ENCODE measurements at regions not wholly inside any gene's neighbourhood (a gene's known extent, or its start where the extent isn't known, plus 50 kb on each side); places are given as distances from the start of the nearest gene placed in this dataset.

DNA sequence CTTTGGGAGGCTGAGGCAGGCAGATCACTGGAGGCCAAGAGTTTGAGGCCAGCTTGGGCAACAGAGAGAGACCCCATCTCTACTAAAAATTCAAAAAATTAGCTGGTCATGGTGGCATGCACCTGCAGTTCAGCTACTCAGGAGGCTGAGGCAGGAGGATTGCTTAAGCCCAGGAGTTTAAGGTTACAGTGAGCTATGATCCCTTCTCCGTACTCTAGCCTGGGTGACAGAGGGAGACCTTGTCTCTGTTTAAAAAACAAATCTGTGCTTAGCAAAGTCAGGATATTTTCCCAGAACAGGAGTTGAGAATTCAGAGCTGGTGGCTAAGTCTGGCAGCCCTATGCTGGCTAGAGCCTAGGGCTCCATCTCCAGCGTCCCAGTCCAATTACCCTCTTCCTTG, 142.9 kb upstream of the PZP start (continued):
- TF ChIP-seq, protein P1, sequence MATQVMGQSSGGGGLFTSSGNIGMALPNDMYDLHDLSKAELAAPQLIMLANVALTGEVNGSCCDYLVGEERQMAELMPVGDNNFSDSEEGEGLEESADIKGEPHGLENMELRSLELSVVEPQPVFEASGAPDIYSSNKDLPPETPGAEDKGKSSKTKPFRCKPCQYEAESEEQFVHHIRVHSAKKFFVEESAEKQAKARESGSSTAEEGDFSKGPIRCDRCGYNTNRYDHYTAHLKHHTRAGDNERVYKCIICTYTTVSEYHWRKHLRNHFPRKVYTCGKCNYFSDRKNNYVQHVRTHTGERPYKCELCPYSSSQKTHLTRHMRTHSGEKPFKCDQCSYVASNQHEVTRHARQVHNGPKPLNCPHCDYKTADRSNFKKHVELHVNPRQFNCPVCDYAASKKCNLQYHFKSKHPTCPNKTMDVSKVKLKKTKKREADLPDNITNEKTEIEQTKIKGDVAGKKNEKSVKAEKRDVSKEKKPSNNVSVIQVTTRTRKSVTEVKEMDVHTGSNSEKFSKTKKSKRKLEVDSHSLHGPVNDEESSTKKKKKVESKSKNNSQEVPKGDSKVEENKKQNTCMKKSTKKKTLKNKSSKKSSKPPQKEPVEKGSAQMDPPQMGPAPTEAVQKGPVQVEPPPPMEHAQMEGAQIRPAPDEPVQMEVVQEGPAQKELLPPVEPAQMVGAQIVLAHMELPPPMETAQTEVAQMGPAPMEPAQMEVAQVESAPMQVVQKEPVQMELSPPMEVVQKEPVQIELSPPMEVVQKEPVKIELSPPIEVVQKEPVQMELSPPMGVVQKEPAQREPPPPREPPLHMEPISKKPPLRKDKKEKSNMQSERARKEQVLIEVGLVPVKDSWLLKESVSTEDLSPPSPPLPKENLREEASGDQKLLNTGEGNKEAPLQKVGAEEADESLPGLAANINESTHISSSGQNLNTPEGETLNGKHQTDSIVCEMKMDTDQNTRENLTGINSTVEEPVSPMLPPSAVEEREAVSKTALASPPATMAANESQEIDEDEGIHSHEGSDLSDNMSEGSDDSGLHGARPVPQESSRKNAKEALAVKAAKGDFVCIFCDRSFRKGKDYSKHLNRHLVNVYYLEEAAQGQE (IDR thresholded peaks at IDR 0.05; ENCODE audit: unreplicated experiment), result no peak
- TF ChIP-seq ZNF331 (CRISPR knock-in tag; IDR thresholded peaks at IDR 0.05; ENCODE audit: low read depth) (no peak), JUNB (IDR thresholded peaks at IDR 0.05; ENCODE audit: unreplicated experiment) (no peak), STAT1 (IDR thresholded peaks at IDR 0.05; ENCODE audit: unreplicated experiment) (no peak), NANOG (IDR thresholded peaks at IDR 0.05; ENCODE audit: borderline replicate concordance) (no peak), EZH2 (IDR thresholded peaks at IDR 0.05; ENCODE audit: low read depth, unreplicated experiment) (no peak)
- TF ChIP-seq, protein P2, sequence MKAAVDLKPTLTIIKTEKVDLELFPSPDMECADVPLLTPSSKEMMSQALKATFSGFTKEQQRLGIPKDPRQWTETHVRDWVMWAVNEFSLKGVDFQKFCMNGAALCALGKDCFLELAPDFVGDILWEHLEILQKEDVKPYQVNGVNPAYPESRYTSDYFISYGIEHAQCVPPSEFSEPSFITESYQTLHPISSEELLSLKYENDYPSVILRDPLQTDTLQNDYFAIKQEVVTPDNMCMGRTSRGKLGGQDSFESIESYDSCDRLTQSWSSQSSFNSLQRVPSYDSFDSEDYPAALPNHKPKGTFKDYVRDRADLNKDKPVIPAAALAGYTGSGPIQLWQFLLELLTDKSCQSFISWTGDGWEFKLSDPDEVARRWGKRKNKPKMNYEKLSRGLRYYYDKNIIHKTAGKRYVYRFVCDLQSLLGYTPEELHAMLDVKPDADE (IDR thresholded peaks at IDR 0.05), result no peak

DNA sequence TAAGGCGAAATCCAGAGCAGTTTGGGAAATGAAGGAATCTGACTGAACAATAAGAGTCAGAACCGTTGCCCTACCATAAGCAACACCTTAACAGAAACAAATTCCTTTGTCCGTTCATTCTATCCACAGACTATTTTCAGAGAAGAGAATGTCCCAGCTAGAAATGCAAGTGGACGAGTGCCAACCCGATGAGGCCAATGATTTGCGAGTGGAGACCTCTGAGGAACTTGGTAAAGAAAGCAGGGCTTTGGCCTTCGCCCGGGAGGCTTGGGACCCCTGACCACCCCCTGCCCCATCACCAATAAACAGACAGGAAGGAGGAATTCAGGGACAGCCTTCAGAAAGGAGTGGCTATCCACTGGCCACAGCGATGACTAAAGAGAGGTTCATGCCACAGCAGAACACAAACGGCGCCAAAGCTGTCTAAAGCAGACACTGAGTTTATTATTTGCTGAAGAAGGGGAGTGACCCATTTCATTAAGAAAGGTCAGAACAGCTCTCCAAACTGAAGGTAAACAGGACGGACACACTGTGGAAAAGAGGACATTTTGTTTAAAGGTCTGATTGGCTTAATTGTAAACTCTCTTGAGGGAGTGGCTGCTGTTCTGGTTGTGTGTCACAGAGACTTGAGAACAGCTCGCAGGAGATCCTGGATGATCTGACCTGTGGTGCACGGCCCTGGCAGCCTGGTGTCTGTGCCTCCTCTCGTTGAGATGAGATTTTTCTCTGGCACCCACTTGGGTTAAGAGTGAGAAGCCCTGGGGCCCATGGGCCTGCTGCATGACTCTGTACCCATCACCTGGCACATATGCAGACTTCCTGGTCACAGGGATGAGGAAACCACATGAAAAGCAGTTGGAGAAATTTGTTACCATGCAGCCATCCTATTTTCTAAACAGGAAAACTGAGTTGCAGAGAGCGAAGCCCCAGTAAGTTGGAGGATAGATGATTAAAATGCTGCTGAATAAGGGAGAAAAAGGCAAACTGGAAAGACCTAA, 142.0 kb upstream of the PZP start:
- Mint-ChIP-seq H3K9me3 (peaks cover 38% of the 10 kb centered on the region), H3K27ac (no peak overlapping the region), H3K4me1 (no peaks in the 10 kb centered on the region; the same call in 2 of the 3 replicates), H3K4me3 (no peak overlapping the region), H3K36me3 (ENCODE audit: low read depth) (peaks cover 43% of the 10 kb centered on the region), H3K27me3 (ENCODE audit: insufficient read depth, low read depth, poor library complexity) (peaks cover 8% of the 10 kb centered on the region)
- Histone ChIP-seq H3F3A (replicated peaks; ENCODE audit: low read depth) (no peaks in the 10 kb centered on the region), H3K9me2 (ENCODE audit: insufficient read depth) (peaks cover 4% of the 10 kb centered on the region; the same call in 1 of the 2 replicates), H2AFZ (no peak overlapping the region), H4K20me1 (replicated peaks; ENCODE audit: insufficient read depth) (no peaks in the 10 kb centered on the region), H3K27ac (ENCODE audit: low read depth) (no peak overlapping the region), H3K36me3 (ENCODE audit: insufficient read depth) (no peaks in the 10 kb centered on the region), H3K4me3 (no peak overlapping the region), H3K27me3 (ENCODE audit: insufficient read depth) (no peaks in the 10 kb centered on the region), H3K4me2 (no peak overlapping the region), H3K79me2 (replicated peaks; ENCODE audit: insufficient read depth) (no peaks in the 10 kb centered on the region), H3K4me1 (ENCODE audit: insufficient read depth) (no peaks in the 10 kb centered on the region)
- TF ChIP-seq EZH2phosphoT487 (IDR thresholded peaks at IDR 0.05; ENCODE audit: unreplicated experiment) (no peak), ZNF114 (CRISPR knock-in tag; IDR thresholded peaks at IDR 0.05) (no peak), ZNF331 (CRISPR knock-in tag; IDR thresholded peaks at IDR 0.05; ENCODE audit: low read depth) (no peak), NANOG (IDR thresholded peaks at IDR 0.05; ENCODE audit: borderline replicate concordance) (no peak), JUNB (IDR thresholded peaks at IDR 0.05; ENCODE audit: unreplicated experiment) (no peak)
- TF ChIP-seq, protein P3, sequence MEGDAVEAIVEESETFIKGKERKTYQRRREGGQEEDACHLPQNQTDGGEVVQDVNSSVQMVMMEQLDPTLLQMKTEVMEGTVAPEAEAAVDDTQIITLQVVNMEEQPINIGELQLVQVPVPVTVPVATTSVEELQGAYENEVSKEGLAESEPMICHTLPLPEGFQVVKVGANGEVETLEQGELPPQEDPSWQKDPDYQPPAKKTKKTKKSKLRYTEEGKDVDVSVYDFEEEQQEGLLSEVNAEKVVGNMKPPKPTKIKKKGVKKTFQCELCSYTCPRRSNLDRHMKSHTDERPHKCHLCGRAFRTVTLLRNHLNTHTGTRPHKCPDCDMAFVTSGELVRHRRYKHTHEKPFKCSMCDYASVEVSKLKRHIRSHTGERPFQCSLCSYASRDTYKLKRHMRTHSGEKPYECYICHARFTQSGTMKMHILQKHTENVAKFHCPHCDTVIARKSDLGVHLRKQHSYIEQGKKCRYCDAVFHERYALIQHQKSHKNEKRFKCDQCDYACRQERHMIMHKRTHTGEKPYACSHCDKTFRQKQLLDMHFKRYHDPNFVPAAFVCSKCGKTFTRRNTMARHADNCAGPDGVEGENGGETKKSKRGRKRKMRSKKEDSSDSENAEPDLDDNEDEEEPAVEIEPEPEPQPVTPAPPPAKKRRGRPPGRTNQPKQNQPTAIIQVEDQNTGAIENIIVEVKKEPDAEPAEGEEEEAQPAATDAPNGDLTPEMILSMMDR (conservative IDR thresholded peaks at IDR 0.05; ENCODE audit: low read depth in 2 of 2), result no peak
- ATAC-seq, result no peak
- no peak for DNase-seq (ENCODE audit: low spot score)

Data from GM23338 (cell line).